Kidney (tissue), 13 donors: ENCODE measurements at regions not wholly inside any gene's neighbourhood (a gene's known extent, or its start where the extent isn't known, plus 50 kb on each side); places are given as distances from the start of the nearest gene placed in this dataset.

Source experiments
- DNase-seq, 5 donors: peaks; one replicate each; pipeline ENCODE4 v3.0.0-alpha.2; 2013 to 2020
- FAIRE-seq: peaks from 2 replicates; lab custom pipeline; 2012; peaks lifted over from hg19 to GRCh38; lab: Jason Lieb, UNC
- H3K27ac ChIP-seq, 2 donors: one replicate each; pipeline ENCODE4 v1.7.0; 2013; ENCODE audit warnings: low read depth in 2 of 2, low read length in 2 of 2, inconsistent platforms in 1 of 2
- H3K27me3 ChIP-seq: one replicate; pipeline ENCODE4 v1.7.1; 2013; ENCODE audit warnings: low read length, inconsistent platforms; ENCODE audit not compliant: control insufficient read depth, insufficient read depth
- H3K36me3 ChIP-seq, 3 donors: one replicate each; pipeline versions ENCODE4 v1.7.0 to v1.7.1; 2013; ENCODE audit warnings: low read length in 3 of 3, control low read depth in 1 of 3, inconsistent platforms in 1 of 3; ENCODE audit not compliant: insufficient read depth in 3 of 3, control insufficient read depth in 2 of 3
- H3K4me1 ChIP-seq, 3 donors: one replicate each; pipeline versions ENCODE4 v1.7.0 to v1.7.1; 2013; ENCODE audit warnings: low read length in 3 of 3, inconsistent platforms in 1 of 3, low read depth in 1 of 3; ENCODE audit not compliant: control insufficient read depth in 2 of 3, insufficient read depth in 2 of 3
- H3K4me3 ChIP-seq, 3 donors: one replicate each; pipeline versions ENCODE4 v1.7.0 to v1.8.1; 2013; ENCODE audit warnings: low read length in 3 of 3, control low read depth in 1 of 3, inconsistent platforms in 1 of 3
- H3K9ac ChIP-seq, 3 donors: one replicate each; pipeline versions ENCODE4 v1.7.0 to v1.7.1; 2013; ENCODE audit warnings: low read length in 3 of 3, control low read depth in 1 of 3, inconsistent platforms in 1 of 3
- H3K9me3 ChIP-seq, 3 donors: one replicate each; pipeline versions ENCODE4 v1.7.0 to v1.7.1; 2013; ENCODE audit warnings: low read length in 3 of 3, control low read depth in 1 of 3, inconsistent platforms in 1 of 3; ENCODE audit not compliant: control insufficient read depth in 2 of 3, insufficient read depth in 1 of 3
- intact Hi-C: fragments of 100-400 bp; cut with DNase I; formaldehyde crosslinking; loops from one replicate; pipeline ENCODE4 v1.11.1; 2022
- TF ChIP-seq, protein P1 (sequence below): IDR thresholded peaks from 3 replicates; pipeline ENCODE4 v1.5.1; 2012; ENCODE audit warnings: mild to moderate bottlenecking, moderate library complexity, borderline replicate concordance; ENCODE audit not compliant: insufficient read depth; ENCODE audit errors: extremely low read depth
- donor health status: control.
- donor health status: control.
- donor health status: control.
- donor health status: control.
- donor health status: control.
- donor health status: DM: yes; HTN: yes; CAD: no.
- donor health status: Normal renal cell carcinoma (clear cell type).

DNA sequence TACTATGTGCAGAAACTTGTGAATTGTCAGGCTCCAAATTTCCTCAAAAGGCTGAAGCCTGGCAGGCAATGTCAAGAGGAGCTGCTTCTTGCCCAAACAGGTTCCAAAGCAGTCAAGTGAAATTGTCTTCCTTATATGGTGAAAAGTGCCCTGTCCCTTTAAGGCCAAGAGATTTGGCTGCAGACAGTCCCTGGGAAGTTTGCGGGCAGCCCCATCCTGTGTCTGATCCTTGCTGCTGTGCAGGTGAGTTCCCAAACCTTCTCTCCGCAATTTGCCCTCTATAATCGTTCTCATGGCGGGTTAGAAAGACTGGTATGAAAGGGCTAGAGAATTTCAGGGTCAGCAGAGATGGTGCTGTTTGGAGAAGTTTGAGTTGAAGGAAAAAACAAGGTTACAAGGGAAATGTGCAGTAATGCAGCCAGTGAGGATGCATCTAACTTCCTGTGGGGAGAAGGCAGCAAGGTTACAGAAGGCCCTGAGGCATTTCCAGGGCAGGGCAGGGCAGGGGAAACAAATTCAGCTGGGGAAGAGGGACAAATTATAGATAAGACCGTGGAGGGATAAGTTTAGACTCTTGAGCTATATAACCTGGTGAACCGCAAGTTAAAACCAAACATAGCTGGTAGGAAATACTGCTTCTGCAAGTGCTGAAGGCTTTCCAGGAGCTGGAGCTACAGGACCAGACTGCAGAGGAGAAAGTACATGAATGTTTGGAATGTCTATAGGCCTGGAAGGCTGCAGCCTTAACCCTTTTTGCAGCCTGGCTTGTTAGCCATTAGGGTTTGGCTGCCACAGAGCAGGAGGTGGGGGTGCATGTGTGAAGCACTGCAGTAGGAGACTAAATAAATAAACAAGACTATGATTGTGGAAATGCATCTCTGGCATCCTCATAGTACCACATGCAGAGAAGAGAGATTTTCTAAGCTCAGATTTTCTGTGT, 256.2 kb upstream of the IL12A start:
- FAIRE-seq (no peak), DNase-seq (peak in 3 of 5 donors; percentile 41 to 67 (median 54))
- Histone ChIP-seq H3K4me3 (peak overlapping the region; percentile 56 to 74 (median 64)), H3K9ac (peak overlapping the region in 2 of 3 donors; percentile 27 to 72), H3K9me3 (no peaks in the 10 kb centered on the region), H3K36me3 (no peaks in the 10 kb centered on the region), H3K4me1 (peaks cover 0 to 7% (median 2%) of the 10 kb centered on the region in 3 donors), H3K27ac (peak overlapping the region; percentile 61 to 78), H3K27me3 (no peaks in the 10 kb centered on the region)
- TF ChIP-seq, protein P1, sequence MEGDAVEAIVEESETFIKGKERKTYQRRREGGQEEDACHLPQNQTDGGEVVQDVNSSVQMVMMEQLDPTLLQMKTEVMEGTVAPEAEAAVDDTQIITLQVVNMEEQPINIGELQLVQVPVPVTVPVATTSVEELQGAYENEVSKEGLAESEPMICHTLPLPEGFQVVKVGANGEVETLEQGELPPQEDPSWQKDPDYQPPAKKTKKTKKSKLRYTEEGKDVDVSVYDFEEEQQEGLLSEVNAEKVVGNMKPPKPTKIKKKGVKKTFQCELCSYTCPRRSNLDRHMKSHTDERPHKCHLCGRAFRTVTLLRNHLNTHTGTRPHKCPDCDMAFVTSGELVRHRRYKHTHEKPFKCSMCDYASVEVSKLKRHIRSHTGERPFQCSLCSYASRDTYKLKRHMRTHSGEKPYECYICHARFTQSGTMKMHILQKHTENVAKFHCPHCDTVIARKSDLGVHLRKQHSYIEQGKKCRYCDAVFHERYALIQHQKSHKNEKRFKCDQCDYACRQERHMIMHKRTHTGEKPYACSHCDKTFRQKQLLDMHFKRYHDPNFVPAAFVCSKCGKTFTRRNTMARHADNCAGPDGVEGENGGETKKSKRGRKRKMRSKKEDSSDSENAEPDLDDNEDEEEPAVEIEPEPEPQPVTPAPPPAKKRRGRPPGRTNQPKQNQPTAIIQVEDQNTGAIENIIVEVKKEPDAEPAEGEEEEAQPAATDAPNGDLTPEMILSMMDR: peak; percentile 3
- intact Hi-C loops: no loop called here

DNA sequence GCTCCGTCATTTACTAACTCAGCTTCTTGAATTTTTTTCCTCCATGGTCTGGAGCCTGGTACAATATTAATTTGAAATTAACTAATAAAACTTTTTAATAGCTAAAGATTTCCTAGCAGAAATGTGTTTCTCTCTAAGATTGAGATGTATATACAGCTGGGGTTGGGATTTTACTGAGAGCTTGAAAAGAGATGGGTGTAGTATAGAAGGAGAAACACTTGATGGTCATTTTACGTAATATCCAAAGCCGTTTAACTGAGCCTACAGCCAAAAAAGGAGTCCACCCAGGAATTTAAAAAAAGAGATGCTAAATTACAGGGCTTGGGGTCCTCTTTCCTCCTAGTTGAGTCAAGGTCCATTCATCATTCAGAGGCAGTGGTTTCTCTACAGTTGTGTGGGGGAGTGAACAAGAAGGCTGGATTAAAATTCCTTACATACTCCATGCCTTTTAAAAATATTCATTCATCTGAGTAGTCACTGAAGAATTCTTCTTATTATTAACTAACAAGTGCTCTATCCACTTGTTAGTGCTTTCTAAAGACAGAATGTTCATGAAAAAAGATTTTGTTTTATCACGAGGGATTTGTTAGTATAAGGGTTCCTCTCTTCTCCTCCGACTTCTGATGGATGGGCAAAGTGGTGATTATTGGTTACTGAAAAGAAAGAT, 255.3 kb upstream of the IL12A start:
- H3K27me3 ChIP-seq: no peaks in the 10 kb centered on the region
- no peaks in the 10 kb centered on the region for H3K36me3 ChIP-seq
- peak; percentile 15 for FAIRE-seq
- DNase-seq: peak in 2 of 5 donors; percentile 75 to 80
- peak overlapping the region in 1 of 3 donors; percentile 74 for H3K4me3 ChIP-seq
- H3K9me3 ChIP-seq: no peaks in the 10 kb centered on the region
- intact Hi-C loops: no loop called here
- TF ChIP-seq, protein P1: no peak
- peak overlapping the region in 1 of 3 donors; percentile 72 for H3K9ac ChIP-seq
- peaks cover 0 to 7% (median 2%) of the 10 kb centered on the region in 3 donors for H3K4me1 ChIP-seq
- H3K27ac ChIP-seq: peak overlapping the region; percentile 61 to 78

DNA sequence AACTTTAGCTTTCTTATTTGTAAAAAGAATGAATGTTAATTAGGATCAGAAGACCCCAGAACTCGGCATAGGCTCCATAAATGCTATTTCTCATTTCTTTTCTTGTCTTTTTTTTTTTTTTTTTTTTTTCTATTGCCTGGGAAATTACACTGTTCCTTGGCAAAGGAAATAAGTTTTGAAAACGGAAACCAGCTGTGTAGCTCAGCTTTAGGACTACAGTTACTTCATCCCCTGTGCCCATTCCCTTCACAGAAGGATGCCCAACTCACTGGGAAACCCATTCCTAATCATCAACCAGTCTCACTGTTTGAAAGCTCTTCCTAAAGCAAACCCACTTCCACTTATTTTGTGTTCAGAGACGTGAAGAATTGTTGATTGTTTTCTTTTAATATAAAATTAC, 254.0 kb upstream of the IL12A start:
- Histone ChIP-seq H3K4me1 (peaks cover 0 to 7% (median 2%) of the 10 kb centered on the region in 3 donors), H3K36me3 (no peaks in the 10 kb centered on the region), H3K27ac (no peak overlapping the region), H3K27me3 (no peaks in the 10 kb centered on the region), H3K9me3 (no peaks in the 10 kb centered on the region), H3K9ac (no peak overlapping the region), H3K4me3 (no peak overlapping the region)
- FAIRE-seq (no peak), DNase-seq (no peak)
- intact Hi-C loops: no loop called here
- TF ChIP-seq, protein P1: no peak
